ENCODE measurements at regions not wholly inside any gene's neighbourhood (a gene's known extent, or its start where the extent isn't known, plus 50 kb on each side); places are given as distances from the start of the nearest gene placed in this dataset.

DNA sequence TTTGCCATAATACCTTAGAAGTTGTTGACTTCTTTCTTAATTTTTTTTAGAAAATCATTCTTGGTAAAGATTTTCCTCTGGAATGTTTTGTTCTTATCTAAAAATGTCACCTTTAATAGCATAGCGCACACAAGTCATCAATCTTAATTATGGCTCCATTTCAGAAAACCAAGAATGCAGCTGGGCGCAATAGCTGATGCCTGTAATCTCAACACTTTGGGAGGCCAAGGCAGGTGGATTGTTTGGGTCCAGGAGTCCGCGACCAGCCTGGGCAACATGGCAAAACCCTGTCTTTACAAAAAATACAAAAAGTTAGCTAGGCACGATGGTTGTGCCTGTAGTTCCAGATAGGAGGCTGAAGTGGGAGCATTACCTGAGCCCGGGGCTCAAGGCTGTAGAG lies 125.6 kb upstream of the EOMES start:
- H3K4me1 ChIP-seq (ENCODE audit: control insufficient read depth, low read length): no peaks in the 10 kb centered on the region
- no peaks in the 10 kb centered on the region for H3K27me3 ChIP-seq (ENCODE audit: control insufficient read depth, low read length)
- no peaks in the 10 kb centered on the region for H3K9me3 ChIP-seq (ENCODE audit: control insufficient read depth, insufficient read depth, low read length)
- no peak overlapping the region for H3K27ac ChIP-seq (ENCODE audit: low read depth, low read length)
- H3K79me2 ChIP-seq (ENCODE audit: control insufficient read depth, low read length): no peaks in the 10 kb centered on the region
- H3K36me3 ChIP-seq (ENCODE audit: control insufficient read depth, low read length): no peaks in the 10 kb centered on the region
- TF ChIP-seq EZH2phosphoT487 (IDR thresholded peaks at IDR 0.05; ENCODE audit: borderline replicate concordance, low read length) (no peak), CTCF (IDR thresholded peaks at IDR 0.05; ENCODE audit: low read depth, low read length, poor library complexity, severe bottlenecking) (no peak)
- H3K4me3 ChIP-seq (ENCODE audit: low read length): no peak overlapping the region
- no peak overlapping the region for H3K4me2 ChIP-seq (ENCODE audit: low read length)
- H3K9me2 ChIP-seq (replicated peaks; ENCODE audit: control insufficient read depth, low read length): no peaks in the 10 kb centered on the region
- H3F3A ChIP-seq (ENCODE audit: control insufficient read depth, insufficient read depth): no peaks in the 10 kb centered on the region
- H4K20me1 ChIP-seq (ENCODE audit: control insufficient read depth, insufficient read depth, low read depth, low read length): no peaks in the 10 kb centered on the region

DNA sequence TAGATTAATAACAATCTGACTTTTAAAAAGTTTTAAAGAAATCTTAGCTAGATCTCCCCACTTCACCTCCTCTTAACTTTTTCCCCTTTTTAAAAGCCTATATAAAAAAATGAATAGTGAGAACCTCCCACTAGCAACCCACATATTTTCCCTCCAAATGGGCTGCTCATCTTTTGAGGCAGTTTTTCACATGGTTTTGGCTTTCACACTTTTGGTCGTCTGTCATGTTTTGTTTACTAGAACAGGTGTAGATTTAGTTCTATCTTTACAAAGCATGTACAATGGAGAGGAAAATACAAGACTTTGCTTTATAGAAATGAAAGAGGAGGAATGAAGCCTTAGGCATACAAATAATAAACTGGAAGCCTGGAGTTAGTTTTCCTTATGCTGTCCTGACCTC lies 126.7 kb upstream of the EOMES start:
- TF ChIP-seq CTCF (IDR thresholded peaks at IDR 0.05; ENCODE audit: low read depth, low read length, poor library complexity, severe bottlenecking): no peak
- no peak for TF ChIP-seq EZH2phosphoT487 (IDR thresholded peaks at IDR 0.05; ENCODE audit: borderline replicate concordance, low read length)
- Histone ChIP-seq H3K4me1 (ENCODE audit: control insufficient read depth, low read length) (no peaks in the 10 kb centered on the region), H3K4me3 (ENCODE audit: low read length) (no peak overlapping the region), H3F3A (ENCODE audit: control insufficient read depth, insufficient read depth) (no peaks in the 10 kb centered on the region), H3K27me3 (ENCODE audit: control insufficient read depth, low read length) (no peaks in the 10 kb centered on the region), H3K27ac (ENCODE audit: low read depth, low read length) (no peak overlapping the region), H4K20me1 (ENCODE audit: control insufficient read depth, insufficient read depth, low read depth, low read length) (no peaks in the 10 kb centered on the region), H3K9me3 (ENCODE audit: control insufficient read depth, insufficient read depth, low read length) (no peaks in the 10 kb centered on the region), H3K79me2 (ENCODE audit: control insufficient read depth, low read length) (no peaks in the 10 kb centered on the region), H3K36me3 (ENCODE audit: control insufficient read depth, low read length) (no peaks in the 10 kb centered on the region), H3K4me2 (ENCODE audit: low read length) (no peak overlapping the region), H3K9me2 (replicated peaks; ENCODE audit: control insufficient read depth, low read length) (no peaks in the 10 kb centered on the region)

- H3K36me3 ChIP-seq (ENCODE audit: control insufficient read depth, low read length): no peaks in the 10 kb centered on the region
- TF ChIP-seq EZH2phosphoT487 (IDR thresholded peaks at IDR 0.05; ENCODE audit: borderline replicate concordance, low read length) (no peak), CTCF (IDR thresholded peaks at IDR 0.05; ENCODE audit: low read depth, low read length, poor library complexity, severe bottlenecking) (no peak)
- no peaks in the 10 kb centered on the region for H3K27me3 ChIP-seq (ENCODE audit: control insufficient read depth, low read length)
- H3K9me2 ChIP-seq (replicated peaks; ENCODE audit: control insufficient read depth, low read length): no peaks in the 10 kb centered on the region
- no peak overlapping the region for H3K27ac ChIP-seq (ENCODE audit: low read depth, low read length)
- no peaks in the 10 kb centered on the region for H3K9me3 ChIP-seq (ENCODE audit: control insufficient read depth, insufficient read depth, low read length)
- no peak overlapping the region for H3K4me3 ChIP-seq (ENCODE audit: low read length)
- no peaks in the 10 kb centered on the region for H3K79me2 ChIP-seq (ENCODE audit: control insufficient read depth, low read length)
- no peaks in the 10 kb centered on the region for H4K20me1 ChIP-seq (ENCODE audit: control insufficient read depth, insufficient read depth, low read depth, low read length)
- H3K4me1 ChIP-seq (ENCODE audit: control insufficient read depth, low read length): no peaks in the 10 kb centered on the region
- no peak overlapping the region for H3K4me2 ChIP-seq (ENCODE audit: low read length)
- no peaks in the 10 kb centered on the region for H3F3A ChIP-seq (ENCODE audit: control insufficient read depth, insufficient read depth)
Observed at GRCh38 chr3:27859821-27860220, 137.7 kb upstream of the EOMES start.

All from DOHH2 (cell line).